Embryonic facial prominence (tissue), 1 donor: ENCODE measurements at regions not wholly inside any gene's neighbourhood (a gene's known extent, or its start where the extent isn't known, plus 50 kb on each side); places are given as distances from the start of the nearest gene placed in this dataset.
"Not testable (repeated sequence)": the region's sequence is repeated elsewhere in the genome, so short reads cannot be mapped to it uniquely, and the experiment has no call there.

Experiments used
- DNase-seq: peaks from one replicate; pipeline ENCODE4 v3.0.0-alpha.2; 2016; ENCODE audit errors: extremely low spot score

DNA sequence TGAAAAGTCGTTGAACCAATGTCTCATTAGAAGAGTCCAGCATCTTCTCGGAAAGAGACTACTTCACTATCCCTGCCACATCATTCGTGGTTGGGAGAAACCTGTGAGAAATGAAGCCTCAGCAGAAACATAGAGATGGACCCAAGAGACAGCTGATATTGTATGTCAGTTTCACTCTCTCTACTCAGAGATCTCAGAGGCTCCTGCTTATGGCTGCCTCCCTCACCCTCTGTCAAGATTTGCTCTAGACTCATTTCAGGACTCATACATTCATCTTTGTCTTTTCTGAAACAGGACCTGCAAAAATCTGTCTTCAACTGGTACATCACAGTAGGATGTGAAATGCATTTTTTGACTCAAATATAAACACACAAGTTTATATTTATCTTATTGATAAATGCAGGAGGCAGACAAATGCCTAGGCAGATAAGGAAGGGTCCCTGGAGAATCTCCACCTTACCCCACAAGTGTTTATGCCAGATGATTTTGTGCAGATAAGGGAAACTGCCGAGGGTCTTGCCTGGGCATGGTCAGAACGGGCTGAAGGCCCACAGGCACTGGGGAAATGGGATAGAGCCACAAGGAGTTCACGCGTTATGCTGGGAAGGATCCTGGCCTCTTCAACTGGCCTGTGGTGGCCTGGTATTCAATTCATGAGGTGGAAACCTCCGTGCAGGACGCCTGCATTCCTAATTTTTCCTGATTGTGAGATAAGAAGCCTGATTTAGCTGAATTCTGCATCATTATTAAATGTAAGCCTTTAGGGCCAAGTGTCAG lies 1834.0 kb upstream of the PCDH20 start:
- no peak for DNase-seq

DNA sequence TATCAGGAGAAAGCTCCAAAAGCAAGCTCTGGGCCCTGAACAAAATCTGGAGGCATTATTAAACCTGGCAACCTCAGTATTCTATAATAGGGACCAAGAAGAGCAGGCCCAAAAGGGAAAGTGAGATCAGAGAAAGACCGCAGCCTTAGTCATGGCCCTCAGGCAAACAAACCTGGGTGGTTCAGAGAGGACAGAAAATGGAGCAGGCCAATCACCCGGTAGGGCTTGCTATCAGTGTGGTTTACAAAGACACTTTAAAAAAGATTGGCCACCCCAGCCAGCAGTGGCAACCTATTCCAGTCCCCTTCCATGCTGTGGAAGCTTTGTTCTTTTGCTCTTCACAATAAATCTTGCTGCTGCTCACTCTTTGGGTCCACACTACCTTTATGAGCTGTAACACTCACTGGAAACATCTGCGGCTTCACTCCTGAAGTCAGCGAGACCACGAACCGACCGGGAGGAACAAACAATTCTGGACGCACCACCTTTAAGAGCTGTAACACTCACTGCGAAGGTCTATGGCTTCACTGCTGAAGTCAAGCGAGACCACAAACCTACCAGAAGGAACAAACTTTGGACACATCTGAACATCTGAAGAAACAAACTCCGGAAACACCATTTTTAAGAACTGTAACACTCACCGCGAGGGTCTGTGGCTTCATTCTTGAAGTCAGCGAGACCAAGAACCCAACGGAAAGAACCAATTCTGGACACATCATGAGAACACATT lies 1821.2 kb upstream of the PCDH20 start:
- not testable (repeated sequence) for DNase-seq

DNA sequence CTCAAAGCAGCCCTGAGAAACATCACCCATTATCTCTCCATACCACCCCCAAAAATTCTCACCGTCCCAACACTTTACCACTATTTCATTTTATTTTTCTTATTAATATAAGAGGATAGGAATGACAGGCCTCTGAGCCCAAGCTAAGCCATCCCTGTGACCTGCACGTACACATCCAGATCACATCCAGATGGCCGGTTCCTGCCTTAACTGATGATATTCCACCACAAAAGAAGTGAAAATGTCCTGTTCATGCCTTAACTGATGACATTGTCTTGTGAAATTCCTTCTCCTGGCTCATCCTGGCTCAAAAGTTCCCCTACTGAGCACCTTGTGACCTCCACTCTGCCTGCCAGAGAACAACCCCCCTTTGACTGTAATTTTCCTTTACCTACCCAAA lies 1802.9 kb upstream of the PCDH20 start:
- not testable (repeated sequence) for DNase-seq

GRCh38 chr13:63209330-63210017 lies 1793.8 kb upstream of the PCDH20 start:
- no peak for DNase-seq

DNA sequence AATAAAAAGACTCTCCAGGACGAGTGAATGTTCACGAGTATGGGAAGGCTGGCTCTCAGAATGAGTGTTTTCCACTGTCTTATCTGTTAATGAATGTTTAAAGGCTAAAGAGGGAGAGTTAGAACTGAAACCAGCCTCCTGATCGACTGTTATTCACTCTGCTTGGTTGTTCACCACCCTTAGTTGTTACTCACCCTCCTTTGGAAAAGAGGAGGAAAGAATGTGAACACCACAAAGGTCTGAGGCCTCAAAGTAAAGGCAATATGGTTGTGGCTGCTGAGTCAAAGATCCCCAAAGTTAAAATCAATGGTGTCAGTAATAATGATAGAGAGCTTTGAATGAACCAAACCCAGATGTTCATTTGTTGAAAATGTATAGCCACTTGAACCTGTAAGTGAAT lies 1793.2 kb upstream of the PCDH20 start:
- no peak for DNase-seq

GRCh38 chr13:63206461-63206860 lies 1790.8 kb upstream of the PCDH20 start:
- DNase-seq, result no peak

- no peak for DNase-seq
Measured at GRCh38 chr13:63201493-63201892, 1785.8 kb upstream of the PCDH20 start.

DNA sequence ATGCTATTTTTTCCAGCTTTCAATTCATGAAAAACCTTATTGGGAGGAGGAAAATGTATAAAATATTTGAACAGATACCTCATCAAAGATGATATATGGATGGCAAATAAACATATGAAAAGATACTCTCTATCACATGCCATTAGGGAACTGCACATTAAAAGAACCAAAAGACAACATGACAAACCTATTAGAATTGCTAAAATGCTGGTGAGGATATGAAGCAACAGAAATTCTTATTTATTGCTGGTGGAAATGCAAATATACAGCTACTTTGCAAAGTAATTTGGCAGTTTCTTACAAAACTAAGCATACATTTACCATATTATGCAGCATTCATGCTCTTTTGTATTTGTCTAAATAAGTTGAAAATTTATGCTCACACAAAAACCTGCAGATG lies 1783.9 kb upstream of the PCDH20 start:
- DNase-seq, result no peak

DNA sequence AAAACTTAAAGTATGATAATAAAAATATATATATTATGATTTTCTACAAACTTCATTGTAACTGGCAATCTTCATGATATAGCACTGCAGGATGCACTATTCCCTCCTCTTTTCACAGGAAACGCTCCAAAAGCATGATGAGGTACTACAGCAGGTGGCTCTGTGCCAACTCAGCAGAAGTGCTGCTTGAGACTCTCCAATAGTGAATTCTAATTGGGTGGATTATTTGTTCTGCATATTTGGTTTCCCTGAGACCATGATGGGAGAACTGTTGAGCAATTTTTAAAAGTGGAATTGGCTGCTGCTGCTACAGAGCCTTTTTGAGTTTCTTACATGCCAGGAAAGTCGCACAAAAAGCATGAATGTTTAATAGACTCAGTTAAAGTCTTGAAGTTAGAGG lies 1782.4 kb upstream of the PCDH20 start:
- no peak for DNase-seq

GRCh38 chr13:63195726-63196125 lies 1780.1 kb upstream of the PCDH20 start:
- no peak for DNase-seq

DNA sequence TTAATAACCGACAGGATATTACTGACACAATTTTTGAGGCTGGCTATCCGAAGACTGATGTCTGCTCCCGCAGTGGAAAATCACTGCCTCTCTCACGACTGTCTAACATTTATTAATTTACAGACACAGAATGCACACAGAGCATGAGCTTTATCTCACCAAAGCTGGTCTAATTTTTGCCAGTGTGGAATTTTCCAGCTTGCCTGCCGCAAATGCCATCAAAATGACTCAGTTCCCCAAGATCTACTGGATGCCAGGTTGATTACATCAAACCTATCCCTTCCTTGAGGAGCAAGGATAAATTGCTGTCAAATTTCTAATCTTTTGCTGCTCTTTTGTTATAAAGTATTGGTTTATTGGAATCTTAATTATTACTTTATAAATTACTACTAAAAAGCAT lies 1775.1 kb upstream of the PCDH20 start:
- no peak for DNase-seq

DNA sequence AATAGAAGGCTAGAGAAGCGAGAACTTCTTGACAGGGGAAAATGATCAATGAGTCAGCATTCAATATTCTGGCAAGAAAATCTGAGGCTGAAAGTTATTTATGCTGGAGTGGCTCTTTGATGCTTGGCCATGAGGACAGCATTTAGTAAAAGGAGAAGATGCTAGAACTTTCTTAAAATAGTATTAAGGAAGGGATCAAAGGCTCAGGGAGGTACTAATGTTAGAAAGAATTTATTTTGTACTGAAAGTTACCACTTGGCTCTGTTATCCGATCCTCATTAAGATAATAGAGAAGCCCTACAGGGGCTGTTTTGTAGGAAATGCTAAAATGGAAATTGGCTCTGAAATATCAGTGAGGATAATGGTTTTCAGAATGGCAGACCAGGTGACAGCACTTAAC lies 1774.6 kb upstream of the PCDH20 start:
- DNase-seq, result no peak

DNA sequence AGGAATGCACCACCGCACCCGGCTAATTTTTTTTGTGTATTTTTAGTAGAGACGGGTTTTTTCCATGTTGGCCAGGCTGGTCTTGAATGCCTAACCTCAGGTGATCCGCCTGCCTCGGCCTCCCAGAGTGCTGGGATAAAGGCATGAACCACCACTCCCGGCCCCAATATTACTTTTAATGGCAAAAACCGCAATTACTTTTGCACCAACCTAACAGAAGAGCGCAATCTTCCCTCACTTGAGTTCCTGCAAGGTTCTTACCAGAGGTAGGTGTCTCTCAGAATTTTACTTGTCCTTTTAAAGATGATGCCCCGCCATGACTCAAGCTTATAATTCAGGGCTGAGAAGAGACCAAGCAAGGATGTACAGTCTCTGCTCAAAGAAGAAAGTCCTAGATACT lies 1774.1 kb upstream of the PCDH20 start:
- DNase-seq, result no peak

DNA sequence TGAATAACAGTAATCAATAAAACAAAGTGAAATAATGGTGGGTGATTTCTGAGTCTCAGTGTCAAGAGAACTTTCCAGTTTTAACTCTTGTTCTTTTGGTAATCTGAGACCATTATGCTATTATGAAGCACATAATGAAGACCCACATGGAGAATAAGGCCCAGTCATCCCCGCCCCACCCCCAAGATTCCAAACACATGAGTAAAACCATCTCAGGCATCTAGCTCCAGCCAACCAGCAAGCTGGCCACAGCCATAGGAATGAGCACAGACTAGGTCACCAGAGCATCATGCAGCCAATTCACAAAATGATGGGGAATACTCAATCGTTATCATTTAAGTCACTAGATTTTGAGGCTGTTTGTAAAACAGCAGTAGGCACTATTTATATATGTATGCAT lies 1769.0 kb upstream of the PCDH20 start:
- DNase-seq, result no peak

GRCh38 chr13:63175536-63175935 lies 1759.9 kb upstream of the PCDH20 start:
- no peak for DNase-seq

- no peak for DNase-seq
Measured at GRCh38 chr13:63167699-63168337, 1752.2 kb upstream of the PCDH20 start.

GRCh38 chr13:63166345-63166744 lies 1750.7 kb upstream of the PCDH20 start:
- DNase-seq, result no peak

DNA sequence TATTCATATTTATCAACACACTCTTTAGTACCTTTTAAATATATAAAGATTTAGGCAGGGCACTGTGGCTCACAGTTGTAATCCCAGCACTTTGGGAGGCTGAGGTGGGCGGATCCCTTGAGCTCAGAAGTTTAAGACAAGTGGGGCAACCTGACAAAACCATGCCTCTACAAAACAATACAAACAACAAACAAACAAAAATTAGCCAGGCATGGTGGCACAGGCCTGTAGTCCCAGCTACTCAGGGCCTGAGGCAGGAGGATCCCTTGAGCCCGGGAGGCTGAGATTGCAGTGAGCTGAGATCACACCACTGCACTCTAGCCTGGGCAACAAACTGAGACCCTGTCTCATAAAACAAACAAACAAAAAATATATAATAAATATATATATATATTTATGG lies 1748.3 kb upstream of the PCDH20 start:
- no peak for DNase-seq

- DNase-seq, result no peak
Measured at GRCh38 chr13:63161219-63161618, 1745.6 kb upstream of the PCDH20 start.

GRCh38 chr13:63156816-63157215 lies 1741.2 kb upstream of the PCDH20 start:
- no peak for DNase-seq

- DNase-seq, result no peak
Measured at GRCh38 chr13:63149375-63149774, 1733.7 kb upstream of the PCDH20 start.

DNA sequence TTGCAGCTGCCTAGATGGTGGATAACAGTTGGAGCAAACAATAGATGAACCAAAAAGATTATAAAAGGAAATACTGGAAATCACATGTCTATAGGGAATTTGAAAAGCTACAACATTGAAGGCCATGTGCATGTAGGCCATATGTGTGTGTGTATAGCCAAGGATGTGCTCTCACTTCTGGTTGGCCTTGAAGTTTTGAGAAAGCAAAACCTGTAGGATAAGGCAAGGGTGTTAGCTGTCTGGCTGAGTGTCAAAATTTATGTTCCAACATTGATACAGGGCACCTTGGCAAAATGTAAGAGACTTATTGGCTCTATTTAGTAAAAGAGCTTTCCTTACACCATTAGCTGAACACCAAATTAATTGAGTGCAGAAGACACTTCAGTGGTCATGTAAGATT lies 1723.6 kb upstream of the PCDH20 start:
- DNase-seq, result no peak
